MM.1S (cell line): ENCODE measurements at regions not wholly inside any gene's neighbourhood (a gene's known extent, or its start where the extent isn't known, plus 50 kb on each side); places are given as distances from the start of the nearest gene placed in this dataset.

Experiments used
- CTCF ChIP-seq: fragments of 300-600 bp; sonication (generic); IDR thresholded peaks from 2 replicates; pipeline ENCODE4 v1.5.1; 2016; ENCODE audit warnings: antibody characterized with exemption, low read length, mixed read lengths
- EZH2phosphoT487 ChIP-seq: fragments of 300-600 bp; sonication (generic); IDR thresholded peaks from 2 replicates; pipeline ENCODE4 v1.6.1; 2018; ENCODE audit warnings: antibody characterized with exemption, low read length

- TF ChIP-seq CTCF = no peak
- no peak for TF ChIP-seq EZH2phosphoT487
Observed at GRCh38 chr6:15937602-15938001, 191.3 kb upstream of the MYLIP start.
